DOHH2 (cell line): ENCODE measurements at regions not wholly inside any gene's neighbourhood (a gene's known extent, or its start where the extent isn't known, plus 50 kb on each side); places are given as distances from the start of the nearest gene placed in this dataset.

Source experiments
- H3F3A ChIP-seq: fragments of 200-600 bp; sonication (generic), shearing (Covaris generic); 2 replicates; pipeline ENCODE4 v1.6.0; 2016; ENCODE audit warnings: antibody characterized with exemption, mild to moderate bottlenecking; ENCODE audit not compliant: control insufficient read depth, insufficient read depth
- H3K27ac ChIP-seq: fragments of 200-600 bp; sonication (generic); 2 replicates; pipeline ENCODE4 v1.5.1; 2014; ENCODE audit warnings: low read depth, mild to moderate bottlenecking, low read length, moderate library complexity
- H3K27me3 ChIP-seq: fragments of 200-600 bp; sonication (generic); 2 replicates; pipeline ENCODE4 v1.6.1; 2014; ENCODE audit warnings: mild to moderate bottlenecking, low read length, mixed read lengths; ENCODE audit not compliant: control insufficient read depth
- H3K36me3 ChIP-seq: fragments of 200-600 bp; sonication (generic); 2 replicates; pipeline ENCODE4 v1.6.1; 2014; ENCODE audit warnings: mild to moderate bottlenecking, low read length, moderate library complexity, mixed read lengths; ENCODE audit not compliant: control insufficient read depth
- H3K4me1 ChIP-seq: fragments of 200-600 bp; sonication (generic); 2 replicates; pipeline ENCODE4 v1.6.1; 2014; ENCODE audit warnings: mild to moderate bottlenecking, low read length, mixed read lengths; ENCODE audit not compliant: control insufficient read depth
- H3K4me2 ChIP-seq: fragments of 200-600 bp; sonication (generic); 2 replicates; pipeline ENCODE4 v1.6.0; 2014; ENCODE audit warnings: mild to moderate bottlenecking, low read length, moderate library complexity
- H3K4me3 ChIP-seq: fragments of 200-600 bp; sonication (generic); 2 replicates; pipeline ENCODE4 v1.5.1; 2014; ENCODE audit warnings: mild to moderate bottlenecking, low read length, mixed read lengths
- H3K79me2 ChIP-seq: fragments of 200-600 bp; sonication (generic); 2 replicates; pipeline ENCODE4 v1.6.1; 2014; ENCODE audit warnings: mild to moderate bottlenecking, low read length, mixed read lengths; ENCODE audit not compliant: control insufficient read depth
- H3K9me2 ChIP-seq: fragments of 200-600 bp; sonication (generic); replicated peaks from 2 replicates; pipeline ENCODE4 v1.6.1; 2014; ENCODE audit warnings: mild to moderate bottlenecking, low read length, mixed read lengths; ENCODE audit not compliant: control insufficient read depth
- H3K9me3 ChIP-seq: fragments of 200-600 bp; sonication (generic); 2 replicates; pipeline ENCODE4 v1.6.1; 2014; ENCODE audit warnings: antibody characterized with exemption, low read length, mixed read lengths; ENCODE audit not compliant: control insufficient read depth, insufficient read depth
- H4K20me1 ChIP-seq: fragments of 200-600 bp; sonication (generic); 2 replicates; pipeline ENCODE4 v1.6.0; 2014; ENCODE audit warnings: low read depth, mild to moderate bottlenecking, antibody characterized with exemption, low read length, moderate library complexity; ENCODE audit not compliant: control insufficient read depth, insufficient read depth
- CTCF ChIP-seq: fragments of 200-600 bp; sonication (generic); IDR thresholded peaks from one replicate; pipeline ENCODE4 v1.5.1; 2014; ENCODE audit warnings: antibody characterized with exemption, mild to moderate bottlenecking, low read depth, low read length; ENCODE audit not compliant: poor library complexity, severe bottlenecking
- EZH2phosphoT487 ChIP-seq: fragments of 200-600 bp; sonication (generic); IDR thresholded peaks from 2 replicates; pipeline ENCODE4 v1.6.1; 2017; ENCODE audit warnings: borderline replicate concordance, mild to moderate bottlenecking, antibody characterized with exemption, low read length, moderate library complexity, mixed read lengths

- H4K20me1 ChIP-seq: no peaks in the 10 kb centered on the region
- H3K27ac ChIP-seq: no peak overlapping the region
- H3K36me3 ChIP-seq: no peaks in the 10 kb centered on the region
- TF ChIP-seq EZH2phosphoT487 (no peak), CTCF (no peak)
- no peak overlapping the region for H3K4me3 ChIP-seq
- H3F3A ChIP-seq: no peaks in the 10 kb centered on the region
- no peaks in the 10 kb centered on the region for H3K9me3 ChIP-seq
- no peaks in the 10 kb centered on the region for H3K27me3 ChIP-seq
- H3K9me2 ChIP-seq: no peaks in the 10 kb centered on the region
- H3K4me2 ChIP-seq: no peak overlapping the region
- H3K79me2 ChIP-seq: no peaks in the 10 kb centered on the region
- H3K4me1 ChIP-seq: no peaks in the 10 kb centered on the region
These were observed 423.1 kb upstream of the CHST9 start for GRCh38 chr18:27608174-27608573.

GRCh38 chr18:27606741-27607140 is 421.6 kb upstream of the CHST9 start:
- Histone ChIP-seq H3K27ac (no peak overlapping the region), H3K4me1 (no peaks in the 10 kb centered on the region), H3K36me3 (no peaks in the 10 kb centered on the region), H3F3A (no peaks in the 10 kb centered on the region), H3K4me3 (no peak overlapping the region), H3K9me2 (no peaks in the 10 kb centered on the region), H4K20me1 (no peaks in the 10 kb centered on the region), H3K9me3 (no peaks in the 10 kb centered on the region), H3K27me3 (no peaks in the 10 kb centered on the region), H3K79me2 (no peaks in the 10 kb centered on the region), H3K4me2 (no peak overlapping the region)
- TF ChIP-seq CTCF (no peak), EZH2phosphoT487 (no peak)

GRCh38 chr18:27605107-27605834 is 420.2 kb upstream of the CHST9 start:
- Histone ChIP-seq H3K79me2 (no peaks in the 10 kb centered on the region), H3K4me2 (no peak overlapping the region), H3K4me1 (no peaks in the 10 kb centered on the region), H3F3A (no peaks in the 10 kb centered on the region), H3K36me3 (no peaks in the 10 kb centered on the region), H3K9me2 (no peaks in the 10 kb centered on the region), H4K20me1 (no peaks in the 10 kb centered on the region), H3K4me3 (no peak overlapping the region), H3K27me3 (no peaks in the 10 kb centered on the region), H3K9me3 (no peaks in the 10 kb centered on the region), H3K27ac (no peak overlapping the region)
- no peak for TF ChIP-seq EZH2phosphoT487
- peak; percentile 73 for TF ChIP-seq CTCF
